ENCODE measurements at regions not wholly inside any gene's neighbourhood (a gene's known extent, or its start where the extent isn't known, plus 50 kb on each side); places are given as distances from the start of the nearest gene placed in this dataset.

GRCh38 chr3:81936817-81937216 is 175.4 kb upstream of the GBE1 start:
- TF ChIP-seq CSDC2 (CRISPR knock-in tag; IDR thresholded peaks at IDR 0.05) (no peak), OSR1 (CRISPR knock-in tag; IDR thresholded peaks at IDR 0.05) (no peak), PATZ1 (CRISPR knock-in tag; IDR thresholded peaks at IDR 0.05; ENCODE audit: borderline replicate concordance) (no peak), ZNF8 (CRISPR knock-in tag; IDR thresholded peaks at IDR 0.05) (no peak), CREB5 (CRISPR knock-in tag; IDR thresholded peaks at IDR 0.05; ENCODE audit: low read depth) (no peak), SNAI2 (CRISPR knock-in tag; IDR thresholded peaks at IDR 0.05) (no peak), CSRNP3 (CRISPR knock-in tag; IDR thresholded peaks at IDR 0.05) (no peak), ZFP3 (CRISPR knock-in tag; IDR thresholded peaks at IDR 0.05) (no peak), ZNF565 (CRISPR knock-in tag; conservative IDR thresholded peaks at IDR 0.05; ENCODE audit: low read depth) (no peak)
